NCI-H2029 treated with DMSO at 0.1 percent for 48 hours (cell line): ENCODE measurements at regions not wholly inside any gene's neighbourhood (a gene's known extent, or its start where the extent isn't known, plus 50 kb on each side); places are given as distances from the start of the nearest gene placed in this dataset.

Experiments used
- DNase-seq: peaks from one replicate; lab custom pipeline; 2025; lab: John Stamatoyannopoulos, UW

DNA sequence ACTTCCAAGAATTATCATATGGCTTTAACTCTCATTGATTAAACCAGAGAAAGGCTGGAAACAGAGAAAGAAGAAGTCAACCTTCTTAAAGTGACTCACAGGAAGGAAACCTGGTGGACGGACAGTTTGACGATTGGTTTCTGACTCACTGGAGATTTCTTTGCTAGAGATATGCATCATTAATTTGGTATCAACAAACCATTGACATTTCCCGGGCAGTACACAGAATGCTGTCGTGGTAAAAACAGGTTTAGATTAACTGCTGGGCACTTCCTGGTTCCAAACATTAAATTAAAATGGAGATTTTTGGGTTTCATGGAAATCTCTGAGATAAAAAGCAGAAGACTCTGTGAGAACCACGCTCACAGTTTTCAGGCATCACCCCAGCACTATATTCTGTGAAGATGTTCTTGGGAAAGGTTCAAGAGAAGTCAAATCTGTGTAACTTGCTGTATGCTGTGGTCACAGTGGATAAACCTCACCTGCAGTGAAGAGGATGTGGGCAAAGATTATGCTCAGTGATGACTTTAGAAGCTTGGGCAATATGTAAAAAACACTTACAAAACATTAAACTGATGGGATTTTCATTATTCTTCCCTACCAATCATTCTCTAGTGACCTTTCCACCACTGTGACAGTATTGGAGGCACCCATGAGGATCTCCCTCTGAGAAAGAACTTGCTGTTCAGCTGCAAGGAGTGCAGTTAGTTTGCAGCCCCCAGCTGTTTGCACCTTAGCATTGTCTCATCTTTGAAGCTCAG is 61.1 kb upstream of the CD44 start:
- no peak for DNase-seq

DNA sequence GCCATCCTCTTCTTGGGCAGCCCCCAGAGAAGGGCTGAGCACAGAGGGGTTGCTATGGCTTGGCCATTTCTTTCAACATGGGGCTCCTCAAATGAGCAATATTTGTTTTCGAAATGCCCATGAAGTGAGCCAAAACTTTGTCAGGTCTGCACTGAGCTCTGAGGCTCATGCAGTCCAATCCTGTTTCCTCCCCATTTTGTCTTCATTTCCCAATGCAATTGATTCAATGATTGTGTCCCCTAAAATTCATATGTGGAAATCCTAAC is 60.6 kb upstream of the CD44 start:
- DNase-seq, result no peak

DNA sequence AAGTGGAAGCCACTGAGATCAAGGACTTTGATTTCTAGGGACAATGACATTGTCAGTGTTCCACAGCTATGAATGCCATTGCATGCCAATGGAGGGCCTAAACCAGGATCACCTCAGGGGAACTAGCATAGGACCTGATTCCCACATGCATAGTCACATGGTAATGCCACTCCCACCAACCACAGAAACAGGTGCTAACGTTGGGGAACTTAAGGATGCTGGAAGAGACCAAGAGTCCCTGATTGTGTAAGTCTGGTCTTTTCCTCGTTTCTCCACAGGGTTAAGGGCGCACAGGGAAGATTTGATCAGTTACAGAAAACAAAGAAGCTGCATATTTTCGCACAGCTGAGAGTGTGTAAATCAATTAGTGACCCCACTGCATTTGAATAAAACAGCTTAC is 59.4 kb upstream of the CD44 start:
- no peak for DNase-seq

DNA sequence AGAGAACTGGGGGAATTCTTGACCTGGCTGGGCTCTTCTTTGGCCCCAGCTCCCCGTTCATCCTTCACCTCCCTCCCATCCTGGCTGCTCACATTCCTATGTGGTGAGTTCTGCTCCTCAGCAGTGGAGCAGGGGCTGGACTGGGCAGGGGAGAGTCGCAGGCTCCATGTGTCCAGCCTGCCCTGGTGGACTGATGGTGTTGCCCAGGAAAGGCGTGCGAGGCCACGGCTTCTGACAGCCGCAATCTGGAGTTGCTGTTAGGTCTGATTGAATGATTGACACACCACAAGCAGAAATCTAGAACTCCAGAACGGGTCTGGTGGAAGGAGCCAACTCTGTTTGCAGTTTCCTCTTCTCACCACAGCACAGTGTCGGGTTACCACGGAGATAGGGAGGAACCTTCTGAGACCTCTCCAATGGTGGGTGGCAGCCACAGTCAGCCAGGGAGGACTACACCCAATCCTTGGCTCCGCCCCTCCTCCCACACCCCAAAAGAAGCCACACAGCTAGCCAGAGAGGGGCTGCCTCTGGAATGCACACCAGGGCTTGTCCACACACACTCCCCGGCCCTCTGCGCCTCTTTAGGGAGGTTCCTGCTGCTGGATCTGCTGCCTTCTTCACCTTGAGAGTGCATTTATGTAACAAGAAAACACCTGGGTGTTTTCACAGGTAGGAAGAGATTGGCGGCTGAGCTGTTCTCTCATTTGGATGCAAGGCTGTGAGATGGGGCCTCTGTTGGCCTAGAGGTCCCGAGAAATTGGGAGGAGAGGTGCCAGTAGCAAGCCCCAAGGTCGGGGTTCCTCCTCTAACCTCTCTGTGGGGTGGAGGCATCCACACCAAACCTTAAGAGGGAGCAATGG is 56.4 kb upstream of the CD44 start:
- no peak for DNase-seq

DNA sequence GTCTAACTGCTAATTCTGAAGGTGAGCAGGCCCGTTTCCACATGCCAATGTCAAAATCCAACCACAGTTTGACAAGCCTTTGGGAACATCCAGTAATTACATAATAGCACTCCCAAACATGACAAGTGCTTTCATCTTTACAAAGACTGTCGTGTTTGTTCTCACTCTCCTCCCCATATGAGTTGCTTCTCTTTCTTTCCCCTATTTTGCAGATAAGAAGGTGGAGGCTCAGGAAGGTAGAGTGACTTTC is 55.9 kb upstream of the CD44 start:
- DNase-seq, result no peak

DNA sequence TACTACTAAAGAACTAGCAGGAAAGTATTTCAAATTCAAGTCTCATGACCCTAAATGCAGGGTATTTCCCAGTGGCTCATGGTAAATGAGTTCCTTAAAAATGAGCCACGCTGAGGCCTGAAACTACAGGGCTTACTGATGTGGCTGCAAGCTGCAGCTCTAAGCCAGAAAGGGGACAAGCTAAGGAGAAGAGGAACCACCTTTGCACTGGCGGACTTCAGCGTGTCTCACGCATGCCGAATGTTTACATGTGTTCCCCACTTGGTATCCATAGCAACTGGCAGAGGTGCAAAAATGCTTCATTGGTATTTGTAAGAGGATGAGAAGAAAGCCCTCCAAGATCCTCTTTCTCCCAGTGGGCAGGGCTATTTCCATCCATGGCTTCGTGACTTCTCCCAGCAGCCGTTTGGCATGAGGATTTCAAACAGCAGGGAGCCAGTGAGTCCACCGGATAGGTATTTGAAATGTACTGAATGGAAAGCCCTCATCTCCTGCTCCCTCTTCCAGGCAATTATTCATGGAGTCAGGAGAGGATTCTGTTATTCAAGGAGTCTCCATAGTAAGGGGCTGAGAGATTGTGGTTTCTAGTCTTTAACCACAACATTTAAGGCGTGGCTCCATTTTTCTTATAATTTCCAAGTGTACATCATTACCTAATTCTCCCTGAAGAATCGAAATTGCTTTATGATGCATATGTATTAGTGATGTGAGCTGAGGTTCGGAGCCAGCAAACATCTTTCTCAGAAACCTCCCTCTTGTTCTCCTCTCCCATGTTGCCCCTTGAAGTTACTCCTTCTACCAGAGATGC is 55.3 kb upstream of the CD44 start:
- no peak for DNase-seq

DNA sequence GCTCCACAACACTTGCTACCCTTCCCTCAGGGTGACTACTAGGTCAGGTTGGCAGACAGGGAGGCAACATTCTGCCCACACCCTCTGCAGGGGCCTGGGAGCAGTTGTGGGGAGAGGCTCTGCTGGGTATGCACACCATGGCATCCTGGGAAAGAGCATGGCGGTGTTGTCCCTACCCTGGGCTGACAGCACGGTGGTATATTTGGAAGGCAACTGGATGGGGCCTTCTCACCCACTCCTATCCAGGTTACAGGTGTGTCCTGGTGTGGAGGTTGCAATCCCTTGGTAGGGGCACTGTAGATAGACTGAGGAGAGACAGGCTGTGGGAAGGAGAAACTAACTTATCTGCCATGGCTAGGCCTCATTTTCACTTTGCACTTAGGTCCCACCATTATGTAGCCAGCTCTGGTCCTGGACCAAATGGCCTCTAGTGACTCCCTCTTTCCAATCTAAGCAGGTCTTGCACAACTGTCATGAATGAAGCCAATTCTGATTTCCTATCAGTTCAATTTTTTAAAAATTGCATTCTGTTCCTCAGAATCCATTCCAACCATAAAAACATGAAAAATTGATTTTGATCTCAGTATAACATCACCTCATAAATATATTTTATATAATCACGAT is 54.0 kb upstream of the CD44 start:
- DNase-seq, result no peak

DNA sequence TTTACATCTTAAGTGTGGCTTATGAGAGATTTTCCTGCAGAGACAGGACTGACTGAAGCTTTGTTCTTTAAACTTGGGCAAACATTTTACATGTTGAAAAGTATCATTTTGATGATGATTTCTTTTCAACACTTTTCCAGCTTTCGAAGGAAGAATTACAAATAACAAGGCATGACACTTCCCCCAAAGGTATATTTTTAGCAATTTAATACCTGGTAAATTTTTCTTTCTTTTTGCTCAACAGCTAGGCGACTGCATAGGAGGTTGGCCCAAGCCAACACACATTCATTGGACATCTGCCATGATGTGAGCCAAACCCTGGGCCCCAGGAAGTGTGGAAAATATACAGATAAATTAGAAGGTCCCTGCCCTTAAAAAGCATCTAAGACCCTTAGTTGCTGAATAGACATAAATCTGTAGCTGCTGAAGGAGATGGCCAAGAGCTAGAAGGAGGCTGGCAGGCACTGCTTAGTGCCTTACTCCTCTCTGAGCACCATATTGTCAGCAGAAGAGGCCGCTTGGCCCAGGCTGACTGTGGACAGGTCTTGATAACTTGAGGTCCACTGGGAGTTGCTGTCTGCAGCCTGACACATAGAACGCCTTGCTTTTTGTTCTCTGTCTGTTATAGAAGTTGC is 53.3 kb upstream of the CD44 start:
- no peak for DNase-seq

DNA sequence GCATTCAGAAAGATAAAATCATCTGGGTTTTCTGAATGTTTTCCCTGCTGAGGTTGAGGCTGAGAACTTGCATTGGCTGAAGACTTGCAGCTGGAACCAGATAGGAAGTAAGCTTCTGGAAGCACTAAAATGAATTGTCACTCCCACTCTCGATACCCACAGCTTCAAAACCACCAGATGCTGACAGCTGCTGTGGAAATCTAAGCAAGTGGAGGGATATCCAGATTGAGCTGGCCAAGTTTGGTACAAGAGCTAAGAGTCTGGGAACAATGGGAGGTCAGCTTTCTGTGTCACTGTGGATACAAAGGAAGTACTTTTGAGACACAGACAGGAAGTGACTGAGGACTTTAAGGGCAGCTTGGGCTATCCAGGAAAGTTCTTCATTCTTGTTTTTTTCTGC is 51.3 kb upstream of the CD44 start:
- DNase-seq, result no peak

DNA sequence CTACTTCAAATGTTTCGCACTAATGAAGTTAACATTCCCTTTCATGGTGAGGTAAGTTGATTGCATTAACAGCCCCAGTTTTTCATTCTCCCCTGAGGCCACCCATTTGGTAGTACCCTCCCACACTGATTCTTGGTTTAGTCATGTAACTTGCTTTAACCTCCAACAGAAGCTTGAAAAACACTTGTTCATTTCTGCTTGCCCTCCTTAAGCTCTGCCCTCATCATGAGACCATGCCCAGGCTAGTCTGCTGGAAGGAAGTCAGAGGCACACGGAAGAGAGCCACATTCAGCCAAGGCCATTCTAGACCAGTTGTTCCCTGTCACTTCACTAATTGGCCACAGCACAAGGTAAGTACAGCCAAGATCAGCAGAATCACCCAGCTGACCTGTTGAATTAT is 50.7 kb upstream of the CD44 start:
- DNase-seq, result no peak

DNA sequence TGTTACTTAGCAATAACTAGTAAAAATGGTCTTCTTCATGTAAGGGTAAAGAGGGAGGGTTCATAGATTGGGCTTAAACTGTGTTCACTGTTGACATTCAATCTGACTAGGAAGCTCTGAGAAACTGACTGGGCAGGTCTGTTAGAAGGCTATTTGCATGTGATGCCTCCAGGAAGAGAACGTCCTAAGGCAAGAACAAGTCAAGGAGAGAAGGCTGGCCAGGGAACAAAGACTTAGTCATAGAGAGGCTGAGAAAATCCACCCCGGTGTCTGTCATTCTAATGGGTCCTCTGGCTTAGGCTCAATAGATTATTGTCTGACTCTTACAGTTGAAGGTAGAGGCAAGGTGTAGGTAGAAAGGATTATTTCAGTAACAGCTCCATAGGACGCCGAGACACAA is 50.3 kb upstream of the CD44 start:
- DNase-seq, result no peak
